HG02798 (cell line): ENCODE measurements at regions not wholly inside any gene's neighbourhood (a gene's known extent, or its start where the extent isn't known, plus 50 kb on each side); places are given as distances from the start of the nearest gene placed in this dataset.

Experiments used
- ATAC-seq: cut with Tn5 transposase; IDR thresholded peaks from one replicate; pipeline ENCODE4 v1.9.1; 2021; ENCODE audit warnings: mild to moderate bottlenecking; ENCODE audit not compliant: unreplicated experiment, poor library complexity

DNA sequence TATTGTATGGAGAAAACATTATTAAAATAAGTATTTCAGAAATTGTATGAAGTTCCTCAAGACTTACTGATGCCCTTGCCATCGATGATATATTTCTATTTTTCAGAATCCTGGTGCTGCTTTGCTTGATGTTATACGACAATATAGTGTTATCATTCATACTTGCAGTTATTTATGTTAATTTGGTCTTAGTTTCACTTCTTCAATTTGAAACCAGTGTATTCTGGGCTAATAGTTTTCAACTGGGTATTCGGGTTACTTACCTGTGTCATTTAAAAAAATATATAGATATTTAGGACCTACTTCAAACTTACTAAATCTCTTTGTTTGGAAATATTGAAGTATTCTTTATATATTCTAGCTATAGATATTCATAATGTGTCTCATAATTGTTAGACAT lies 1414.7 kb downstream of the C4orf33 start:
- no peak for ATAC-seq

DNA sequence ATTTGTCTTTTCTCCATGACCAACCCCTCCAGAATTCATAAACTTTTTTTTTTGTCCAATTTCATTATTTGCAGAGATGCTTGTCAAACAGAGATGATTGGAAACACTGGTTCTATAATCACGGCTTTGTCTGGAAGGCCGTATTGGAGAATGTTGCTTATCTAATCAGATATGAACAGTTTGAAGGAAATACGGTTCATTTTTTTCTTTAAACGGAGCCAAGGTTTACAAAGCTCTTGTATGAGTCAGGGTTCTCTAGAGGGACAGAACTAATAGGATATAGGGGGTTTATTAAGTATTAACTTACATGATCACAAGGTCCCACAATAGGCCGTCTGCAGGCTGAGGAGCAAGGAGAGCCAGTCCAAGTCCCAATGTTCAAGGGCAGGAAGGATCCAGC lies 1415.8 kb downstream of the C4orf33 start:
- no peak for ATAC-seq

DNA sequence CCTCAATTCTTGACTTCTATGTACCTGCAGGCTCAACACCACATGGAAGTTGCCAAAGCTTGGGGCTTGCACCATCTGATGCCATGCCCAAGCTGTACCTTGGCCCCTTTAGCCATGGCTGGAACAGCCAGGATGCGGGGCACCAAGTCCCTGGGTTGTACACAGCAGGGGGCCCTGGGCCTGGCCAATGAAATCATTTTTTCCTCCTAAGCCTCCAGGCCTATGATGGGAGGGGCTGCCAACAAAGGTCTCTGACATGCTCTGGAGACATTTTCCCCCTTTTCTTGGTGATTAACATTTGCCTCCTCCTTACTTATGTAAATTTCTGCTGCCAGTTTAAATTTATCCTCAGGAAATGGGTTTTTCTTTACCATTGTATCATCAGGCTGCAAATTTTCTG lies 1428.1 kb downstream of the C4orf33 start:
- ATAC-seq, result no peak

DNA sequence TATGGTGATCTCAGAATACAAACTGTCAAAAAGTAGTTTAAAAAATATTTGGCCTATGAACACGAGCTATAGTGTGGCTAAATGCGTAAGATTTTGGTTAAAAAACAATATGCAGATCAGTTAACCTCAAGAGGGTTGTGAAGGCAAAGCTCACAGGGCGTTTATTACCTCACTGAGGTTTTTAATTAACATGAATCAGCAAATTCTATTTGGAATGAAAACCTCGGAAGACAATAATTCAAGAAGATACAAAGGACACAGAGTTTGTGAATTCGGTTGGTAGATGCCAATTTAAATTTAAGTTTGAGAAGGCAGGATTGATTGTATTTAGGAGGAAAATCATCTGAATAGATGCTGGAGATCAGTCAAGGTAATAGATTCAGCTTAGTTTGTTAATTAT lies 1434.6 kb downstream of the C4orf33 start:
- no peak for ATAC-seq

DNA sequence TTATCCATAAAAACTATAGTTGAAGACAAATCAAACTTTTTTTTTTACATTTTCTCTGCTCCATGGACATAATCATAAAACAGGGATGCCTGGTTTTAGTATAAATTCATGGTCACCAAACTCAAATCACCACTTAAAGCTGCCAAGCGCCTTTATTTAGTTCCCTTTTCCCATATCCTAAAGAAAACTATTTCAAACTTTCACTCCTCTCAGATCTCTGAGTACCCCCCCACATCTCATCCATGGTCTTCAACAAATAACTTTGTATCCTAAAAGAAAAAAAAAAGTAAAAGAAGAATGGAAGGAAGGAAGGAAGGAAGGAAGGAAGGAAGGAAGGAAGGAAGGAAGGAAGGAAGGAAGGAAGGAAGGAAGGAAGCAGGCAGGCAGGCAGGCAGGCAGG lies 1438.7 kb downstream of the C4orf33 start:
- ATAC-seq, result no peak

DNA sequence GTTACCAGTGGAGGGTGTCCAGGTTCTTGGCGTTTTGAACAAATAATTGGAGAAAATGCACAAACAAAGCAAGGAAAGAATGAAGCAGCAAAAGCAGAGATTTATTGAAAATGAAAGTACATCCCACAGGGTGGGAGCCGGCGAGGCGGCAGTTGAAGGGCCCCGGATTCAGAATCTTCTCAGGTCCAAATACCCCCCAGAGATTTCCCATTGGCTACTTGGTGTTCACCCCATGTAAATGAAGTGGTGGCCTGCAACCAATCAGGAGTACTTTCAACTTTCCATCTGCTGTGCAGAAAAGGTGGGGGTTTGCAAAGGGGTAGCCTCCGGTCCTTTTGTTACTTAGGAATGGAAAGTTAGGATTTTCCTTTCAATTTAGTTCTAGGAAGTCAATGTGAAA lies 1447.0 kb downstream of the C4orf33 start:
- no peak for ATAC-seq

DNA sequence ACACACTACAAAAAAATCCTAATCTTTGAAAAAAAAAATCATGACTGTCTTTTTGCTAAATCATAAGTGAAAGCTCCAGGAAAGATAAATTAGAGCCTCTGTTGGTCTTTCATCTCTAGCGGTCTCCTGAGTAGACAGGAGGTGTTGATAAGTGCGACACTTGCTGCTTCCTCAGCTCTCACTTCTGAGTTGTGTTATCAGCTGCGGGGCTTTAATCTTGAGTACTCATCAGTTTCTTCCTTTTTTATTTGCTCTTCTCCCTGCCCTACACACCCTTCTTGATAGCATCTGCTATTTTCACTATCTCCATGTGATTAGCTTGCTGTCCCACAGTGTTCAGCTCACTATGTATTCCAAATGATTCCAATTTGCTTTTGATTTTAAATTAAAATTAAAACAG lies 1449.2 kb downstream of the C4orf33 start:
- ATAC-seq, result no peak

DNA sequence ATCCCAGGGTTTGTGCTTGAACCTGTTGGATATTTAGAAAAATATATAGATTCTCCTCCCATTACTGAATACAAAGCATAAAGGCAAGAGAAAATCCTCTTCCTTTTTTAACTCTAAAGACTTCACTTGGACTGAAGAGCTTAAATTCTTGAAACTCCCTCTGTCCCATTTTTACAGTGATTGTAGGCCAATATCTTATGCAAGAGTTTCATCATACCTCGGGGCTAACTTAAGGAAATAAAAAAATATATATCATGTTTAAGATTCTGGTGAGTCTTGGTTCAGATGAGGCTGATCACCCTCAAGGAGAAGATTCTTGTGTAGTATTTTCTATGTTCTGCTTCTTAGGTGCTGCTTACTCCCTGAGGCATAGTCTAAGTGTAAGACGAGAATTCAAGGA lies 1449.6 kb downstream of the C4orf33 start:
- no peak for ATAC-seq

DNA sequence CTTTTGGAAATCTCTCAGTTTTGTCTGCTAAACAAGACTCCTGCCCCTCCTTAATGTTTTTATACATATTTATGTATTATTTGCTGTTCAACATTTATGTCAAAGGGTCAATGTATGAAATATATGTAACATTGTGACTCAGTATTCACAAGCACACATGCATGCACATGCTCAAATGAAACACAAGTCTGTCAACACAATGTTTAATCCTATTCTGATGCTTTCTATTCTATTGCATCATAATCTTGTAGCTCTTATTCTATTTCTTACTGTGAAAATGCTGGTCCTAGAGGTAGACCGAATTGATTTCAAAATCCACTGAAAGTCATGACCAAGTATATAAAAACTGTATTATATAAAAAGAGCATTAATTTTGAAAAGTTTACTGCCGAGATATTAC lies 1463.3 kb downstream of the C4orf33 start:
- no peak for ATAC-seq

DNA sequence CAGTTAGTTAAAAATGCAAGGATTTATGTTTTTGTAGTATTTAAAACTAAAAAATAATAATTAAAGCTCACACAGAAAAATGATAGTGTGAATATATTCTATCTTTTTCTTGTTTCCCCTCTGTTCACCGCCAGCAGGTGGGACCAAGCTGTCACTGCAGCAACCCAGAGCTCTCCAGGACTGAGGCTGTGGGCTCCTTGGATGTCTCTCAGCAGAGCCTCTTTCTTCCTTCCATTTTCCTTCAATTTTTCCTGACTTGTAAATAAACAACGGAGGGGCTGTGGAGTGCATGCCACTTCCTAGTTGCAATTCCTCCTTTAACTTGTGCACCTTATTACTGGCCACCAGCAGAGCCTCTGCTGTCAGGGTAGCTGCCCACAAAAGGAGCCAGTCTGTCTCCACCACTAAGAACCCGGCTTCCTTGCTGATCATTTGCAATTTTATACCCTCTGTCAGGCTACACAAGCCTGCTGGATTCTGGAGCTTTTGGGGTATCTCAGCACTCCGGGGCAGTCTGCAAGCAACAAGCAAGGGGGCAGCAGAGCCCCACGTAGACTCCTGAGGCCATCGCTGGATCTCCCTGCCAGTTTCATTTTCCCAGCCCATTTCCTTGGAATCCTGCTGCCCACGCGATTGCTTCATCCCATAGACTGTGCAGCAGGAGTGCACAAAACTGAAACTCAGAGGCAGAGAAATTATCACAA lies 1467.4 kb downstream of the C4orf33 start:
- no peak for ATAC-seq

DNA sequence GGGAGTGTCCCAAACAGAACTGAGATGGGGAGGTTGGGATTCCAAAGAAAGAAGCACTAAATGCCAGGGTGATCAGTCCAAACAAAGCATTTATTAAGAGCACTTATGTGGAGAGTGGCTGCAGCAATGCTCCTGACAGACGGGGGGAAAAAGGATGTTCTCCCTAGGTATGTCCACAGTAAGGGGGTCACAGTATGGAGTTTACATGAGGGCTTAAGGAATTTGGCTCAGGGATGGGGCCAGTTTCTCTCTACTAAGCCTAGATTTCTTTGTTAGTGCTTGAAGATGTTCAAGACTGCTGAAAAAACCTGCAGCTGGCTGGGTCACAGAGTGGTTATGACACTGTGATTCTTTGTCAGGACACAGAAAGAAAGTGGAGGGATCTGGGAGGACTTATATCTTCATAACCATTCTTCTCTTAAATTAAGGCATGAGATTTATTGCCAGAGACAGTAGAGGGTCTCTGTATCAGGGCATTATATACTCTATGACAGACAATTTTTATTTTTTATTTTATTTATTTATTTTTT lies 1468.0 kb downstream of the C4orf33 start:
- no peak for ATAC-seq

DNA sequence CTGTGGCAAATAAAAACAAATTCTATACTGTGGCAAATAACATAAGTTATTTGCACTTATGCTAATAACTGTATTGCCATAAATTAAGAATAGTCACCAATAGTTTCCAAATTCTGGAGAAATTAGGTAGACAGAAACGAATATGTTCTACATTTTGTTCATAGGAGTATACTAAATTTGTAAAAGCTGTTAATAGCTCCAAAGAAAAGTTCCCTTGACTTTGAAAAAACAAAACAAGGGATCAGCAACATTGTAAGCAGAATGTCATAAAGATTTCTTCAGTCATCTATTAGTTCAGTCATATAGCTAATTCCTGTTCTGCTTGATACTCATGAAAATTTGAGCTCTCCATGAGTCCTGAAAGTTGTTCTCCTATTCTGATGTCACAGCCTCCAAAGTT lies 1472.8 kb downstream of the C4orf33 start:
- ATAC-seq, result no peak

DNA sequence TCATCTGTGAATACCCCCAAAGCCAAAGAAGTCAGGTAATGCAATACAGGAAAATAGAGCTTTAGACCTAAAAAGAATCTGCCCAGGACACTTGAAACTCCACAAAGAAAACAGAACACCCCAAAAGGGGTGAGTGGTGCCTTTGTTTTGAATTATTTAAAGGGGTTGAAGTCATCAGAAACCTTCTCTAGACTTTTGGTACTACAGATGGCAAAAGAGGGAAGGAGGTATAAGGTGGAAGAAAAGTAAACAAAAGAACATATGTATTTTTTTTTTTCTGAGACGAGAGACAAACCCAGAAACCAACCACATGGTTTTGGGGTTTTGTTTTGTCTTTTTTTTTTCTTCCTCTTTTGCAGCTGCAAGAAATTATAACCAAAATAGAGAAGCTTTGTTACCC lies 1477.8 kb downstream of the C4orf33 start:
- ATAC-seq, result no peak

DNA sequence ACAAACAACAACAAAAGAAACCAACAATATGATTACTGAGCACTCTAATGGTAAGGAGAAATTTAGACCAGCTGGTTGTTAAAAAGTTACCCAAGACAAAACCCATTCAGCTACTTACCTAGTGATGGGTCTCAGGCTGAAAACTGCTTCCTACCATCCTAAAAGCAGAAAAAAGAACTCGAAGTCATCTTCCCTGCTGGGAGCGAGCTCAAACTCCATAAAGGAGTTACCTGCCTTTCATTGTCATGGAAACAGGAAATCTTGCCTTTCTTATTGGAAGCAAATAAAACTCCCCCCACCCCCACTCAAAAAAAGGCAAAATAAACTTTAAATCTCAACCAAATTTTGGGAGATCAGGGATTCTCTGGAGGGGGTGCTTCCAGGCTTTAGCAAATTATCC lies 1478.3 kb downstream of the C4orf33 start:
- no peak for ATAC-seq

DNA sequence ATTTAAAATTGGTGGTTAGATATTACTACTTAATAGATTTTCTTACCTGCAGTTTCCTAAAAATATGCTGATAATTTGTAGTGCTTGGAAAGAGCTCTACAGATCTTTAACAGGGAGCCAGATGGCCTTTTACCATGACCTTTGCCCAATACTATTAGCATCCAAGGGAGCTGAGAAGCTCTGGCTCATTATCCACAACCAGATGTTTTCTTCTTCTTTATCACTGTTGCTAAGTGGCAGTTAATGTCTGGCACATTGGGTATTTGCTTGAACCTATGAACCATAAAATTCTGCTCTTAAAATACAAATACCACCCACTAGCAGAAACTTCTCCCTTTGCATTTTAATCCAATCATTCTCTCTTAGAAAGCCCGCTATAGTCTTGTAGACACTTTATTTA lies 1480.3 kb downstream of the C4orf33 start:
- ATAC-seq, result no peak

DNA sequence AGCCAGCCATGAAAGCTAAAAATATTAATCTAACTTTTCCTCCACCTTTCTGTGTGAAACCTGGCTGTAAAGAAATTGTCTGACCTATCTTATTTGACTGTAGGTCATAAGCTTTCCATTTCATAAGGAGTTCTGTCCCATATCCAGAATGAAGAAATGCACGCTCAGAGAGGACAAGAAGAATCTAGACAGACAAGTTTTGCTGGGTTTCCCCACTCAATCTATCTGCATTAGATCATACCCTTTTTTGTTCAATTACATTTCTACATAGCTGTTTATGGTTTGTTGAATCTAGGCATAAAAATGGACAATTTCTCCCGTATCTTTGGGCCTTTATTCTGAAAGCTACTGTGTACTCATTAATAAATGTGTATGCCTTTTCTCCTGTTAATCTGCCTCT lies 1495.1 kb downstream of the C4orf33 start:
- ATAC-seq, result no peak

DNA sequence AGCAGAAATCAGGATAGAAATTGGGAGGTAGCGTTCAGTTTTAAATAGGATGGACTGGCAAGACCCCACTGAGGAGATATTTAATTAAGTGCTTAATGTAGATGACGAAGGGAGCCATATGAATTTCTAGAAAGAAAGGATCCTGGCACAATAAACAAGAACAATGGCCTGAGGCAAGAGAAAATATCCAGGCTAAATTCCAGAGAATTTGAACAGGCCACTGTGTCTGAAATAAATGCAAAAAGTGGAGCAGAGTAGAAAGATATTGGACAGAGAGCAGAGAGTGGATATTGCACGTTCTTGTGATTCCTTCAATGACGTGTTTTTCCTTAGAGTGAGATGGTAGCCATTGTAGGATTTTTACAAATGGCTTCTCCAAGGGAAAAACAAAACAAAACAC lies 1504.8 kb downstream of the C4orf33 start:
- no peak for ATAC-seq

DNA sequence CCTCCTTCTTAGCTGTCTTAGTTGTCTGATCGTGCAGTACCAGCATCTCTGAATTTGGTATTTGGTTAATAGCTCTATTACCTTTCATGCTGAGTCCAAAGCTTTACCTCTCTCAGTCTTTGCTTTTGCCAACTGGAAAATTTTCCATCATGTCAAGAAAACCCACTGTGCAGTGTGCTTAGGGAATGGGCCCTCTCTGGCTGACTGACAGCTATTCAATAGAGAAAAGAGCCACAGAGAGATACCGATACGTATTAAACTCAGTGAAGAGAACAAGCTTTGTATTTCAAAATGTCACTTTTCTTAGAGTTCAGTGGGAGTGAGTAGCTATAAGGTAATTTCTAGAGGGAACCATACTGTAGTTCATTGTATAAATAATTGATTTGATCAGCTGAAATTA lies 1507.1 kb downstream of the C4orf33 start:
- ATAC-seq, result no peak

DNA sequence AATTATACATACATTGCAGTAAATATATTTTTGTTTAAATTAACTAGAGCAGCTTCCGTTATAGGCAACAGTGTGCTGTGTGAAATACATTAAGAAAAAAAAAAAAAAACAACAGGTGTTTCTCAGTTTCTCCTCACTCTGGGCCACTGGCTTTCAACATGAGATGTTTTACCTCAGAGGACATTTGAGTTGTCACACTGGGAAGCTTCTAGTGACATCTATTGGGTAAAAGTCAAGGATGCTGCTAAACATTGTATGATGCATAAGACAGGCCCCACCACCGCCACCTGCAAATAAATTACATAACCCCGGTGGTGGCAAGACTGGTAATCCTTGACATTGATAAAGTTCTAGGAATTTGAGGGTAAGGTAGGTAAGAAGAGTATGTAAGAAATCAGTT lies 1512.2 kb downstream of the C4orf33 start:
- ATAC-seq, result no peak

DNA sequence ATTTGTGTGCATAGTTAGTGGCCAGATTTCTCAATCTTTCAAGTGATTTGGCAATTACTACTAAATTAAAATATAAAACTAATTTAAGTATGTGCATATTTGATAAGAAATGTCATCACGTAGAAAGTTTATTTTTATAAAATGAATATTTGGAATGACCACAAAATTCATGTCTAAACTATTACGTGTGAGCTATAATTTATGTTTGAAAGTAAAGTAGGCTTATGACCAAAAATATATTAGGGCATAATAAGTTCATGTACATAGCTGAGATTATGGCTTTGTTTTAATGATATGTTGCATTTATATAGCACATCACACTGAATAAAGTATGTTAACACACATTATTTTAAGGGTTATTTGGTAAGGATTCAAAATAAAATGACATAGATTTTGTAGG lies 1532.6 kb downstream of the C4orf33 start:
- no peak for ATAC-seq

DNA sequence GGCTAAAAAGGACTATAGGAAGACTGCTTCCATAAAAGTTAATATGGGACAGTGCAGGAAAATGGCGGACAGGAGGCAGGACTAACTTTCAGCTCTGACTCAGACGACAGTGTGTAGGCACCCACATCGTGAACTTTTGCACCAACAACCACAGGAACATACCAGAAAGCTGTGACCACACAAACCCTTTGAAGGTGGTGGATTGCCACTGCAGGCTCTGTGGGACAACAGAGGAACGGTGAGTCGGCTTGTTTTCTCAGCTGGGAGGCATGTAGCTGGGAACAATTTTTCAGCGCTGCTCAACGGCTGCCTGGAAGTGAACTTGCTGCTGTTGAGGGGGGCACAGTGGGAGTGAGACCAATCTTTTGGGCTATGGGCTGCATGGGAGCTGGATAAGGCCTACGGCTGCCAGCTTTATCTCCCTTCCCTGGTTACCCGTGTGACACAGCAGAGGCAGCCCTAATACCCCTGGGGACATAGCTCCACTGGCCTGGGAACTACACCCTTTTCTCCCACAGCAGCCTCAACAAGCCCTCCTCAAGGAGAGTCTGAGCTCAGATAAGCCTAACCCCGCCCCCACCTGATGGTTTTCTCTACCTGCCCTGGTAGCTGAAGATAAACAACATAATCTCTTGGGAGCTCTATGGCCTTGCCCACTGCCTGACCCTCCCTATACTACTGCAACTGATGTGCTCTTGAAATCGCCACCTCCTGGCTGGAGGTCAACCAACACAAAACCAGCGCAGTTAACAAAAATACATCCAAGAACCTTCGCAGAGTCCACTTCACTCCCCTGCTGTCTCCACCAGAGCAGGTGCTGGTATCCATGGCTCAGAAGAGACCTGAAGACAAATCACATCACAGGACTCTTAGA lies 1537.0 kb downstream of the C4orf33 start:
- no peak for ATAC-seq

DNA sequence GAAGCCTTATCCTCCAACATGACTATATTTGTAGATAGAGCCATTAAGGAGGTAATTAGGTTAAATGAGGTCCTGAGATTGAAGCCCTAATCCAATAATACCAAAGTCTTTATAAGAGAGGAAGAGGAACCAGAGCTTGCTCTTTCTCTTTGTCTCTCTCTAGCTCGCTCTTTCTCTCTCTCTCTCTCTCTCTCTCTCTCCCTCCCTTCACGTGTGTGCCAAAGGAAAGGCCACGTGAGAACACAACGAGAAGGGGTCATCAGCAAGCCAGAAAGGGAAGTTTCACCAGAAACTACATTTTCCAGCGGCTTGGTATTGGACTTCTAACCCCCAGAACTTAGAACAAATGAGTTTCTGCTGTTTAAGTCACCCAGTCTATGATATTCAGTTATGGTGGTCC lies 1540.5 kb downstream of the C4orf33 start:
- no peak for ATAC-seq
